Progenitor cell of endocrine pancreas (in vitro differentiated cells): ENCODE measurements at regions not wholly inside any gene's neighbourhood (a gene's known extent, or its start where the extent isn't known, plus 50 kb on each side); places are given as distances from the start of the nearest gene placed in this dataset.

Experiments used
- DNase-seq: peaks from one replicate; pipeline ENCODE4 v3.0.0; 2021; ENCODE audit warnings: low spot score; ENCODE audit not compliant: unreplicated experiment
- H3K27ac Mint-ChIP-seq: 2 replicates; pipeline ENCODE4 v1.8.0; 2021; ENCODE audit warnings: mild to moderate bottlenecking, moderate library complexity, mixed read lengths
- H3K27me3 Mint-ChIP-seq: 2 replicates; pipeline ENCODE4 v1.8.0; 2021; ENCODE audit warnings: mixed read lengths
- H3K36me3 Mint-ChIP-seq: 2 replicates; pipeline ENCODE4 v1.8.0; 2022; ENCODE audit warnings: mixed read lengths; ENCODE audit not compliant: insufficient read depth
- H3K4me1 Mint-ChIP-seq: 2 replicates; pipeline ENCODE4 v1.8.0; 2021; ENCODE audit warnings: low read depth, mixed read lengths
- H3K4me3 Mint-ChIP-seq: 2 replicates; pipeline ENCODE4 v1.8.0; 2021; ENCODE audit warnings: low read depth, mild to moderate bottlenecking, moderate library complexity, mixed read lengths
- H3K9me3 Mint-ChIP-seq: 2 replicates; pipeline ENCODE4 v1.8.0; 2021; ENCODE audit warnings: low read depth, mixed read lengths
- TF ChIP-seq, protein P1 (sequence below): fragments of 200-600 bp; sonication (generic); IDR thresholded peaks from one replicate; pipeline ENCODE4 v1.5.0; 2021; ENCODE audit warnings: antibody characterized with exemption, mild to moderate bottlenecking; ENCODE audit not compliant: unreplicated experiment

GRCh38 chr16:72286936-72287620, 115.1 kb upstream of the PMFBP1 start:
- Mint-ChIP-seq H3K4me1 (peaks cover 23% of the 10 kb centered on the region), H3K4me3 (no peak overlapping the region), H3K27me3 (no peaks in the 10 kb centered on the region), H3K36me3 (no peaks in the 10 kb centered on the region), H3K9me3 (no peaks in the 10 kb centered on the region), H3K27ac (no peak overlapping the region)
- no peak for DNase-seq
- TF ChIP-seq, protein P1, sequence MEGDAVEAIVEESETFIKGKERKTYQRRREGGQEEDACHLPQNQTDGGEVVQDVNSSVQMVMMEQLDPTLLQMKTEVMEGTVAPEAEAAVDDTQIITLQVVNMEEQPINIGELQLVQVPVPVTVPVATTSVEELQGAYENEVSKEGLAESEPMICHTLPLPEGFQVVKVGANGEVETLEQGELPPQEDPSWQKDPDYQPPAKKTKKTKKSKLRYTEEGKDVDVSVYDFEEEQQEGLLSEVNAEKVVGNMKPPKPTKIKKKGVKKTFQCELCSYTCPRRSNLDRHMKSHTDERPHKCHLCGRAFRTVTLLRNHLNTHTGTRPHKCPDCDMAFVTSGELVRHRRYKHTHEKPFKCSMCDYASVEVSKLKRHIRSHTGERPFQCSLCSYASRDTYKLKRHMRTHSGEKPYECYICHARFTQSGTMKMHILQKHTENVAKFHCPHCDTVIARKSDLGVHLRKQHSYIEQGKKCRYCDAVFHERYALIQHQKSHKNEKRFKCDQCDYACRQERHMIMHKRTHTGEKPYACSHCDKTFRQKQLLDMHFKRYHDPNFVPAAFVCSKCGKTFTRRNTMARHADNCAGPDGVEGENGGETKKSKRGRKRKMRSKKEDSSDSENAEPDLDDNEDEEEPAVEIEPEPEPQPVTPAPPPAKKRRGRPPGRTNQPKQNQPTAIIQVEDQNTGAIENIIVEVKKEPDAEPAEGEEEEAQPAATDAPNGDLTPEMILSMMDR: no peak

- H3K27me3 Mint-ChIP-seq: no peaks in the 10 kb centered on the region
- TF ChIP-seq, protein P1: no peak
- no peaks in the 10 kb centered on the region for H3K9me3 Mint-ChIP-seq
- H3K27ac Mint-ChIP-seq: no peak overlapping the region
- DNase-seq: no peak
- peaks cover 23% of the 10 kb centered on the region for H3K4me1 Mint-ChIP-seq
- no peak overlapping the region for H3K4me3 Mint-ChIP-seq
- H3K36me3 Mint-ChIP-seq: no peaks in the 10 kb centered on the region
These were observed 113.8 kb upstream of the PMFBP1 start for GRCh38 chr16:72285728-72286127.

GRCh38 chr16:72285324-72285723, 113.4 kb upstream of the PMFBP1 start:
- H3K36me3 Mint-ChIP-seq: no peaks in the 10 kb centered on the region
- no peak overlapping the region for H3K27ac Mint-ChIP-seq
- H3K4me1 Mint-ChIP-seq: peaks cover 23% of the 10 kb centered on the region
- H3K27me3 Mint-ChIP-seq: no peaks in the 10 kb centered on the region
- H3K9me3 Mint-ChIP-seq: no peaks in the 10 kb centered on the region
- no peak for DNase-seq
- TF ChIP-seq, protein P1: no peak
- no peak overlapping the region for H3K4me3 Mint-ChIP-seq

DNA sequence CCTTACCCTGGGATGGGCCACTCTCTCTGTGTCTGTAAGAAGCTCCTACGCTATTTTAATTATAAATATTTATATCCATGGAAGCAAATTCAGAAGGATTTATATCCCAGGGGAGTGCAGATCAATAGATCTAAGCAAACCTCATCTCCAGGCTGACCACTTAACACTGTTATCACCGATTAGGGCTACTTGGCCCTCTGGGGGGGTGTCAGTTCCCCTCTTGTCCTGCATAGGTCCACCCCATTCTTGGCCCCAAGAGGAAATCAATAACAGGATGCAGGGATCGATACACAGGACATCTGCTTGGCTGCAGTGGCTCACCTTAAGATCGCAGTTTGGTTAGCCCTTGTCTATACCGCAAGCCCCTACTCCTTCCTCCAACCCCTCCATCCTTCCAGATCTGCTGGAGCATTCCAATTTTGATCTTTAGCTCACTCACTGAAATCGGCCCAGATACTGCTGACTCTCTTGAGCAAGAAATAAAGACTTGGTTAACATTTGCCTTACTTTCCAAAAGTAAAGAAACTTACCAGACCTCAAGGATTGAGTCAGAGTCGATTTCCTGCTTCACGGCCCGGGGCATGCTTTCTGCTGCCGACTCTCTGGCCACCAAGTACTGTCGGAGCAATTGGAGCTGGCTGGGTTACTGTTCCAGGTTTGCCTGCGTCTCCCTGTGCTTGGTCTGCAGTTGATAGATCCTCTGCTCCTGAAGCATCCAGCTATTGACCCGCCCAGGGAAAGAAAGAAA, 112.3 kb upstream of the PMFBP1 start:
- H3K4me1 Mint-ChIP-seq: peaks cover 23% of the 10 kb centered on the region

DNA sequence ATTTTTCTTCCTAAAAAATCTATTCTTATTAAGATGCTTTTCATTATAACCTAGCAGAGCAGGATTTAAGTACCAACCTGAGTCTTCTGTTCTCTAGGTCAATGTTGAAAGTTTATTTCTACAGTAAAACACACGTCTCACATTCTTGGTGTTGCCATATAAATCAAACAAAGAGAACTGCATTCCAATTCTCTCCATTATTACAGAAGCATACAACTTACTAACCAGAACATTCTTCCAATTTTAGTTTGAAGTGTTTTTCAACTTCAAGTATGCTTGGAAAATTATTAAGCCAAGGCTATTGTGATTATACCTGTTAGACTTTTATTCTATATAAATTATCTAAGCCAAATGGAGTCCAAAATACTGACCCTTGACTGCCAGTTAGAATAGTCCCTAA, 110.4 kb upstream of the PMFBP1 start:
- Mint-ChIP-seq H3K9me3 (no peaks in the 10 kb centered on the region), H3K4me3 (no peak overlapping the region), H3K27me3 (no peaks in the 10 kb centered on the region), H3K4me1 (peaks cover 23% of the 10 kb centered on the region), H3K36me3 (no peaks in the 10 kb centered on the region), H3K27ac (no peak overlapping the region)
- TF ChIP-seq, protein P1: no peak
- DNase-seq: no peak

More for the DNA sequence above, 112.3 kb upstream of the PMFBP1 start:
- Mint-ChIP-seq H3K36me3 (no peaks in the 10 kb centered on the region), H3K4me3 (no peak overlapping the region), H3K9me3 (no peaks in the 10 kb centered on the region), H3K27me3 (no peaks in the 10 kb centered on the region), H3K27ac (no peak overlapping the region)
- no peak for DNase-seq
- TF ChIP-seq, protein P1: no peak
